IMR-90 (cell line): ENCODE measurements at regions not wholly inside any gene's neighbourhood (a gene's known extent, or its start where the extent isn't known, plus 50 kb on each side); places are given as distances from the start of the nearest gene placed in this dataset.

ENCODE experiments used
- ATAC-seq: fragments of 200-7000 bp; cut with Tn5 transposase; 2 replicates; pipeline ENCODE4 v1.9.1; 2020; ENCODE audit warnings: low read depth, mild to moderate bottlenecking, moderate library complexity
- BruUV-seq: library from RNA; stranded (reverse); fragments of 400-500 nt; replicated peaks from 2 replicates; lab custom pipeline; 2021; lab: Mats Ljungman, UMichigan
- CTCF ChIA-PET: fragments of 300-600 bp; formaldehyde crosslinking; extraction: SDS; loops from one replicate; lab custom pipeline; 2021; ENCODE audit warnings: antibody characterized with exemption; lab: Yijun Ruan, JAX
- POLR2A ChIA-PET: fragments of 300-600 bp; sonication (Branson Sonifier 250); formaldehyde crosslinking; loops from one replicate; lab custom pipeline; 2022; ENCODE audit warnings: antibody characterized with exemption; ENCODE audit not compliant: unreplicated experiment; lab: Charles Lee
- DNase-seq: peaks from one replicate; pipeline ENCODE4 v3.0.0; 2013
- H2AFZ ChIP-seq: replicated peaks from 2 replicates; pipeline ENCODE3; 2013; ENCODE audit warnings: low read length, mild to moderate bottlenecking; ENCODE audit not compliant: poor library complexity
- H2AK5ac ChIP-seq: 2 replicates; pipeline ENCODE4 v1.6.1; 2013; ENCODE audit warnings: low read depth, low read length, inconsistent platforms
- H2AK9ac ChIP-seq: replicated peaks from 2 replicates; pipeline ENCODE3; 2013; ENCODE audit warnings: mild to moderate bottlenecking, low read depth, low read length, moderate library complexity; ENCODE audit not compliant: poor library complexity
- H2BK120ac ChIP-seq: 2 replicates; pipeline ENCODE4 v1.6.1; 2013; ENCODE audit warnings: low read depth, low read length, inconsistent platforms
- H2BK15ac ChIP-seq: 3 replicates; pipeline ENCODE4 v1.6.1; 2013; ENCODE audit warnings: low read depth, low read length, inconsistent platforms
- H2BK20ac ChIP-seq: 2 replicates; pipeline ENCODE4 v1.6.1; 2013; ENCODE audit warnings: low read depth, mild to moderate bottlenecking, inconsistent platforms, low read length, moderate library complexity
- H2BK5ac ChIP-seq: 2 replicates; pipeline ENCODE4 v1.6.1; 2013; ENCODE audit warnings: mild to moderate bottlenecking, low read depth, low read length, inconsistent platforms; ENCODE audit not compliant: poor library complexity, severe bottlenecking
- H3K14ac ChIP-seq: replicated peaks from 2 replicates; pipeline ENCODE4 v1.6.1; 2013; ENCODE audit warnings: low read depth, low read length, inconsistent platforms
- H3K18ac ChIP-seq: 2 replicates; pipeline ENCODE4 v1.6.1; 2013; ENCODE audit warnings: low read depth, low read length, control low read depth
- H3K23ac ChIP-seq: 2 replicates; pipeline ENCODE4 v1.6.1; 2013; ENCODE audit warnings: low read depth, low read length, inconsistent platforms
- H3K27ac ChIP-seq: 2 replicates; pipeline ENCODE4 v1.5.1; 2013; ENCODE audit warnings: mild to moderate bottlenecking, control low read depth, low read length; ENCODE audit not compliant: insufficient read depth
- H3K27me3 ChIP-seq: 2 replicates; pipeline ENCODE4 v1.6.1; 2013; ENCODE audit warnings: low read length; ENCODE audit not compliant: control insufficient read depth, insufficient read depth
- H3K36me3 ChIP-seq: 2 replicates; pipeline ENCODE4 v1.6.1; 2013; ENCODE audit warnings: low read length, mixed read lengths; ENCODE audit not compliant: control insufficient read depth, insufficient read depth
- H3K4ac ChIP-seq: 2 replicates; pipeline ENCODE4 v1.6.1; 2013; ENCODE audit warnings: low read depth, low read length, inconsistent platforms
- H3K4me1 ChIP-seq: 2 replicates; pipeline ENCODE4 v1.6.1; 2013; ENCODE audit warnings: low read length, mixed read lengths; ENCODE audit not compliant: control insufficient read depth, insufficient read depth
- H3K4me2 ChIP-seq: 2 replicates; pipeline ENCODE4 v1.6.1; 2013; ENCODE audit warnings: low read depth, mild to moderate bottlenecking, control low read depth, low read length, moderate library complexity
- H3K4me3 ChIP-seq: 2 replicates; pipeline ENCODE4 v1.5.1; 2013; ENCODE audit warnings: low read depth, mild to moderate bottlenecking, control low read depth, low read length, moderate library complexity; ENCODE audit not compliant: insufficient read depth
- H3K56ac ChIP-seq: 2 replicates; pipeline ENCODE4 v1.6.1; 2013; ENCODE audit warnings: low read length, inconsistent platforms; ENCODE audit not compliant: insufficient read depth; ENCODE audit errors: extremely low read depth
- H3K79me1 ChIP-seq, 2 experiments: 2 replicates each; pipeline ENCODE4 v1.6.1; 2013; ENCODE audit warnings: low read length in 2 of 2, inconsistent platforms in 1 of 2, low read depth in 1 of 2
- H3K9ac ChIP-seq: 2 replicates; pipeline ENCODE4 v1.6.1; 2013; ENCODE audit warnings: low read depth, low read length, control low read depth
- H3K9me1 ChIP-seq: 2 replicates; pipeline ENCODE4 v1.6.1; 2013; ENCODE audit warnings: low read length, inconsistent platforms; ENCODE audit not compliant: insufficient read depth
- H3K9me3 ChIP-seq: 2 replicates; pipeline ENCODE4 v1.6.1; 2013; ENCODE audit warnings: low read length; ENCODE audit not compliant: control insufficient read depth, insufficient read depth
- H4K20me1 ChIP-seq: 2 replicates; pipeline ENCODE4 v1.6.1; 2013; ENCODE audit warnings: low read length, inconsistent platforms; ENCODE audit not compliant: insufficient read depth
- H4K5ac ChIP-seq: 2 replicates; pipeline ENCODE4 v1.6.1; 2013; ENCODE audit warnings: mild to moderate bottlenecking, low read depth, low read length, control low read depth
- H4K8ac ChIP-seq, 2 experiments: 2 replicates each; pipeline ENCODE4 v1.6.1; 2013; ENCODE audit warnings: low read depth in 2 of 2, low read length in 2 of 2, control low read depth in 1 of 2, inconsistent platforms in 1 of 2
- H4K91ac ChIP-seq: 2 replicates; pipeline ENCODE4 v1.6.1; 2013; ENCODE audit warnings: low read depth, low read length, inconsistent platforms; ENCODE audit not compliant: insufficient read depth
- BHLHE40 ChIP-seq: fragments of 150-350 bp; IDR thresholded peaks from 2 replicates; pipeline ENCODE4 v1.6.1; 2016; ENCODE audit warnings: mild to moderate bottlenecking, low read depth, low read length
- CEBPB ChIP-seq: IDR thresholded peaks from 2 replicates; pipeline ENCODE4 v1.6.1; 2012; ENCODE audit warnings: low read depth, low read length, improper control_type of control experiment
- CHD1 ChIP-seq: IDR thresholded peaks from 2 replicates; pipeline ENCODE4 v1.6.1; 2012; ENCODE audit warnings: low read depth, low read length, improper control_type of control experiment
- CTCF ChIP-seq: conservative IDR thresholded peaks from 2 replicates; pipeline ENCODE4 v1.5.1; 2012; ENCODE audit warnings: mild to moderate bottlenecking, low read depth, low read length, improper control_type of control experiment
- ELK1 ChIP-seq: fragments of 150-350 bp; IDR thresholded peaks from 2 replicates; pipeline ENCODE4 v1.6.1; 2016; ENCODE audit warnings: low read depth, mild to moderate bottlenecking, low read length, moderate library complexity, borderline replicate concordance
- FOS ChIP-seq: fragments of 150-350 bp; IDR thresholded peaks from 2 replicates; pipeline ENCODE4 v1.6.1; 2016; ENCODE audit warnings: low read depth, low read length
- MAFK ChIP-seq: IDR thresholded peaks from 2 replicates; pipeline ENCODE4 v1.6.1; 2012; ENCODE audit warnings: low read depth, low read length, improper control_type of control experiment
- MAZ ChIP-seq: IDR thresholded peaks from 2 replicates; pipeline ENCODE4 v1.6.1; 2012; ENCODE audit warnings: low read depth, mild to moderate bottlenecking, low read length, improper control_type of control experiment, moderate library complexity, borderline replicate concordance
- MXI1 ChIP-seq: IDR thresholded peaks from 2 replicates; pipeline ENCODE4 v1.6.1; 2012; ENCODE audit warnings: low read depth, mild to moderate bottlenecking, low read length, moderate library complexity, borderline replicate concordance
- NFE2L2 ChIP-seq: fragments of 150-350 bp; IDR thresholded peaks from 2 replicates; pipeline ENCODE4 v1.6.1; 2016; ENCODE audit warnings: low read depth, mild to moderate bottlenecking, low read length
- POLR2A ChIP-seq: IDR thresholded peaks from 2 replicates; pipeline ENCODE4 v1.6.1; 2012; ENCODE audit warnings: mild to moderate bottlenecking, low read depth, low read length
- RAD21 ChIP-seq: IDR thresholded peaks from 2 replicates; pipeline ENCODE4 v1.6.1; 2012; ENCODE audit warnings: low read length, improper control_type of control experiment
- RCOR1 ChIP-seq: IDR thresholded peaks from 2 replicates; pipeline ENCODE4 v1.6.1; 2012; ENCODE audit warnings: mild to moderate bottlenecking, low read length, improper control_type of control experiment; ENCODE audit not compliant: insufficient replicate concordance
- RFX5 ChIP-seq: IDR thresholded peaks from 2 replicates; pipeline ENCODE4 v1.8.0; 2012; ENCODE audit warnings: low read depth, mild to moderate bottlenecking, low read length, moderate library complexity
- SMC3 ChIP-seq: fragments of 150-350 bp; IDR thresholded peaks from 2 replicates; pipeline ENCODE4 v1.6.1; 2016; ENCODE audit warnings: low read depth, mild to moderate bottlenecking, antibody characterized with exemption, low read length, moderate library complexity
- USF2 ChIP-seq: fragments of 150-350 bp; IDR thresholded peaks from 2 replicates; pipeline ENCODE4 v1.6.1; 2017; ENCODE audit warnings: mild to moderate bottlenecking, antibody characterized with exemption, low read length, low read depth
- WGBS, 2 experiments: methylation state at CpG; one replicate each; pipeline versions ENCODE4 v1.1.5 to v1.1.7; 2013; ENCODE audit warnings: missing lambda C conversion rate in 2 of 2; ENCODE audit not compliant: insufficient read length in 1 of 2; ENCODE audit errors: extremely low coverage in 2 of 2; 5-methylcytosine and 5-hydroxymethylcytosine counted together
- dilution Hi-C: fragments of 300-500 bp; cut with HindIII; formaldehyde crosslinking; loops from one replicate; pipeline ENCODE4 v1.14.3; 2018; ENCODE audit warnings: low sequenced_read_pairs; ENCODE audit not compliant: unreplicated experiment
- in situ Hi-C: fragments of 300-500 bp; cut with MboI; formaldehyde crosslinking; loops from 3 replicates; pipeline ENCODE4 v1.14.3; 2019; ENCODE audit warnings: low sequenced_read_pairs, inconsistent platforms, mixed read lengths
- intact Hi-C: fragments of 100-400 bp; cut with micrococcal nuclease; formaldehyde crosslinking; loops from 2 replicates; pipeline ENCODE4 v1.10.0; 2022

- Histone ChIP-seq H3K9ac (no peak overlapping the region), H3K4me1 (no peaks in the 10 kb centered on the region), H4K5ac (no peak overlapping the region), H2AK9ac (no peak overlapping the region), H2BK20ac (no peak overlapping the region), H3K27me3 (no peaks in the 10 kb centered on the region), H3K9me1 (no peaks in the 10 kb centered on the region), H3K18ac (no peak overlapping the region), H4K8ac (no peak overlapping the region), H3K27ac (no peak overlapping the region), H2AFZ (no peak overlapping the region), H3K4me2 (no peak overlapping the region), H4K91ac (no peak overlapping the region), H3K4me3 (no peak overlapping the region), H3K14ac (no peak overlapping the region), H2BK15ac (no peak overlapping the region), H3K36me3 (no peaks in the 10 kb centered on the region), H2AK5ac (no peak overlapping the region), H2BK5ac (no peak overlapping the region), H3K79me1 (no peaks in the 10 kb centered on the region), H3K4ac (no peak overlapping the region), H3K56ac (no peak overlapping the region), H3K23ac (no peak overlapping the region), H2BK120ac (no peak overlapping the region), H3K9me3 (peaks cover 4% of the 10 kb centered on the region; the same call in 1 of the 2 replicates), H4K20me1 (no peaks in the 10 kb centered on the region)
- in situ Hi-C loops, result no loop called here
- POLR2A ChIA-PET, result no interaction called here
- no TSS peak for BruUV-seq
- dilution Hi-C loops, result no loop called here
- no peak for DNase-seq
- ATAC-seq, result no peak
- WGBS, 2 experiments, result no CpG with 5 or more reads among the region's 3 CpGs
- TF ChIP-seq BHLHE40 (no peak), ELK1 (no peak), RCOR1 (no peak), RAD21 (no peak), CTCF (no peak), MXI1 (no peak), MAFK (no peak), POLR2A (no peak), SMC3 (no peak), FOS (no peak), CHD1 (no peak), NFE2L2 (no peak), CEBPB (no peak), USF2 (no peak), RFX5 (no peak), MAZ (no peak)
- intact Hi-C loops, result no loop called here
- CTCF ChIA-PET, result no interaction called here
These were observed 210.3 kb downstream of the SYK start for GRCh38 chr9:91011891-91012290.
